ENCODE measurements at regions not wholly inside any gene's neighbourhood (a gene's known extent, or its start where the extent isn't known, plus 50 kb on each side); places are given as distances from the start of the nearest gene placed in this dataset.

DNA sequence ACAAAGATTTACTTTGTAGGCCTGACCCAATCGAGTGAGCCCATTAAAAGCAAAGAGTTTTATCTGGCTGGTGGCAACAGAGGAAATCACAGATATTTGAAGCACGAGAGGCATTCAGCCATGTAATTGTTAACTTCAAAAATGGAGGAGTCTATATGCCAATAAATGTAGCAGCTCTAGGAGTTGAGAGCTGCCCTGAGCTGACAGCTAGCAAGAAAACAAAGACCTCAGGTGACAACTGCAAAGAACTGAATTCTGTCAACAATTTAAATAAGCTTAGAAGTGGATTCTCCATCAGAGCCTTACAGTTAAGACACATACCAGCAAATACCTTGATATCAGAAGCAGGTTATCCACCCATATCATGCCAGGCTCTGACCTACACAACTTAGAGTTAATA lies 463.1 kb upstream of the NEGR1 start:
- Histone ChIP-seq H3K4me1 (ENCODE audit: insufficient read depth, poor library complexity, severe bottlenecking) (no peaks in the 10 kb centered on the region), H3K4me3 (ENCODE audit: severe bottlenecking) (no peak overlapping the region), H3K36me3 (ENCODE audit: low read depth) (no peaks in the 10 kb centered on the region), H3K27me3 (ENCODE audit: insufficient read depth, poor library complexity, severe bottlenecking) (no peaks in the 10 kb centered on the region), H3K9me3 (ENCODE audit: severe bottlenecking) (no peaks in the 10 kb centered on the region), H3K27ac (ENCODE audit: poor library complexity, severe bottlenecking) (no peak overlapping the region)
- no peak for ATAC-seq (ENCODE audit: low read depth)
- TF ChIP-seq, protein P1, sequence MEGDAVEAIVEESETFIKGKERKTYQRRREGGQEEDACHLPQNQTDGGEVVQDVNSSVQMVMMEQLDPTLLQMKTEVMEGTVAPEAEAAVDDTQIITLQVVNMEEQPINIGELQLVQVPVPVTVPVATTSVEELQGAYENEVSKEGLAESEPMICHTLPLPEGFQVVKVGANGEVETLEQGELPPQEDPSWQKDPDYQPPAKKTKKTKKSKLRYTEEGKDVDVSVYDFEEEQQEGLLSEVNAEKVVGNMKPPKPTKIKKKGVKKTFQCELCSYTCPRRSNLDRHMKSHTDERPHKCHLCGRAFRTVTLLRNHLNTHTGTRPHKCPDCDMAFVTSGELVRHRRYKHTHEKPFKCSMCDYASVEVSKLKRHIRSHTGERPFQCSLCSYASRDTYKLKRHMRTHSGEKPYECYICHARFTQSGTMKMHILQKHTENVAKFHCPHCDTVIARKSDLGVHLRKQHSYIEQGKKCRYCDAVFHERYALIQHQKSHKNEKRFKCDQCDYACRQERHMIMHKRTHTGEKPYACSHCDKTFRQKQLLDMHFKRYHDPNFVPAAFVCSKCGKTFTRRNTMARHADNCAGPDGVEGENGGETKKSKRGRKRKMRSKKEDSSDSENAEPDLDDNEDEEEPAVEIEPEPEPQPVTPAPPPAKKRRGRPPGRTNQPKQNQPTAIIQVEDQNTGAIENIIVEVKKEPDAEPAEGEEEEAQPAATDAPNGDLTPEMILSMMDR (IDR thresholded peaks at IDR 0.05; ENCODE audit: poor library complexity, severe bottlenecking), result no peak
- no peak for DNase-seq (ENCODE audit: low spot score)

DNA sequence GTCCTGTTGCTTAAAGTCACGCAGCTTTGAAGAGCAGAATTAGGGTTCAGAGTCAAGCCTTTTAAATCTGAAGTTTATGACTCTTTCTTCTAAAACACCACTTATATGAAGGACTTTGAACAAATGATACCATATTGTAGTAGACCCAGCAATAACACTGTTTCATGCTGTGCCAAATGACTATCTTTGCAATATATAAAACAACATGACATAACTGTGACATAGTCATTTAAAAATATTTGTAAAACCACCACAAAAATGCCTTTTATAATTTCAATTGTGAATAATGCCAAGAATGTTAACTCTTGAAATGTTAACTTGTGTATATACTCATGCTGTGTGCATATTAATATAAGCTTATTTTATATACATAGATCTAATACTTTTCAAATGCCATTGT lies 452.1 kb upstream of the NEGR1 start:
- Histone ChIP-seq H3K4me3 (ENCODE audit: severe bottlenecking) (no peak overlapping the region), H3K36me3 (ENCODE audit: low read depth) (no peaks in the 10 kb centered on the region), H3K9me3 (ENCODE audit: severe bottlenecking) (no peaks in the 10 kb centered on the region), H3K27me3 (ENCODE audit: insufficient read depth, poor library complexity, severe bottlenecking) (no peaks in the 10 kb centered on the region), H3K27ac (ENCODE audit: poor library complexity, severe bottlenecking) (no peak overlapping the region), H3K4me1 (ENCODE audit: insufficient read depth, poor library complexity, severe bottlenecking) (no peaks in the 10 kb centered on the region)
- DNase-seq (ENCODE audit: low spot score), result no peak
- TF ChIP-seq, protein P1 (IDR thresholded peaks at IDR 0.05; ENCODE audit: poor library complexity, severe bottlenecking), result no peak
- no peak for ATAC-seq (ENCODE audit: low read depth)

- Histone ChIP-seq H3K4me1 (ENCODE audit: insufficient read depth, poor library complexity, severe bottlenecking) (no peaks in the 10 kb centered on the region), H3K27ac (ENCODE audit: poor library complexity, severe bottlenecking) (no peak overlapping the region), H3K36me3 (ENCODE audit: low read depth) (no peaks in the 10 kb centered on the region), H3K9me3 (ENCODE audit: severe bottlenecking) (no peaks in the 10 kb centered on the region), H3K4me3 (ENCODE audit: severe bottlenecking) (no peak overlapping the region), H3K27me3 (ENCODE audit: insufficient read depth, poor library complexity, severe bottlenecking) (no peaks in the 10 kb centered on the region)
- peak; percentile 36 for DNase-seq (ENCODE audit: low spot score)
- TF ChIP-seq, protein P1 (IDR thresholded peaks at IDR 0.05; ENCODE audit: poor library complexity, severe bottlenecking), result no peak
- no peak; the same call in 2 of the 3 replicates for ATAC-seq (ENCODE audit: low read depth)
Measured at GRCh38 chr1:72724951-72725861, 442.9 kb upstream of the NEGR1 start.

- no peak overlapping the region for H3K4me3 ChIP-seq (ENCODE audit: severe bottlenecking)
- H3K27me3 ChIP-seq (ENCODE audit: insufficient read depth, poor library complexity, severe bottlenecking), result no peaks in the 10 kb centered on the region
- ATAC-seq (ENCODE audit: low read depth), result no peak
- DNase-seq (ENCODE audit: low spot score), result no peak
- no peaks in the 10 kb centered on the region for H3K36me3 ChIP-seq (ENCODE audit: low read depth)
- TF ChIP-seq, protein P1 (IDR thresholded peaks at IDR 0.05; ENCODE audit: poor library complexity, severe bottlenecking), result no peak
- no peak overlapping the region for H3K27ac ChIP-seq (ENCODE audit: poor library complexity, severe bottlenecking)
- no peaks in the 10 kb centered on the region for H3K9me3 ChIP-seq (ENCODE audit: severe bottlenecking)
- no peaks in the 10 kb centered on the region for H3K4me1 ChIP-seq (ENCODE audit: insufficient read depth, poor library complexity, severe bottlenecking)
Measured at GRCh38 chr1:72705921-72706320, 423.6 kb upstream of the NEGR1 start.

Data from RWPE2 (cell line).